ENCODE measurements at regions not wholly inside any gene's neighbourhood (a gene's known extent, or its start where the extent isn't known, plus 50 kb on each side); places are given as distances from the start of the nearest gene placed in this dataset.

- TF ChIP-seq CTCF (IDR thresholded peaks at IDR 0.05 in 8 of 11, conservative IDR thresholded peaks at IDR 0.05 in 3 of 11): no peak
- no peak for TF ChIP-seq POLR2AphosphoS5 (IDR thresholded peaks at IDR 0.05)
- no peak for TF ChIP-seq POLR2A (IDR thresholded peaks at IDR 0.05)
- Histone ChIP-seq H3K4me3 (no peak overlapping the region), H3K4me1 (no peaks in the 10 kb centered on the region), H3K36me3 (no peaks in the 10 kb centered on the region), H3K27me3 (replicated peaks in 1 of 7) (no peaks in the 10 kb centered on the region), H3K9me3 (peaks cover 0 to 3% (median 0%) of the 10 kb centered on the region in 8 donors), H3K27ac (no peak overlapping the region)
- no peak for DNase-seq
- intact Hi-C loops (cut with DNase I; ENCODE audit: low total_unique reads): no loop called here
These were observed 515.0 kb downstream of the COL11A1 start for GRCh38 chr1:102593276-102593675.

DNA sequence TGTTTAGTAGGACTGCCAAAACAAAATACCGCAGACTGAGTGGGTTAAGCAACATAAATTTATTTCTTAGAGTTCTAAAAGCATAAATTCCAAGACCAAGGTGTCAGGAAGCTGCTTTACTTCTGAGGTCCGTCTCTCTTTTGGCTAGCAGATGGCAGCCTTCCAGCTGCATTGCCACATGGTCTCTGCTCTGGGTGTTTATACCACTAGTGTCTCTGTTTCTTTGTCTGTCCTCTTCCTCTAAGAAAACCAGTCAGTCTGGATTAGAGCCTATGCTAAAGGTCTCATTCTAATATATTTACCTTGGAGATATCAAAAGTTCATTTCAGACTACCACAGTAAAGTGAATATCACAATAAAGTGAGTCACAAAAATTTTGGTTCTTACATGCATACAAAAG, 519.8 kb downstream of the COL11A1 start:
- Histone ChIP-seq H3K4me3 (no peak overlapping the region), H3K36me3 (no peaks in the 10 kb centered on the region), H3K9me3 (peaks cover 0 to 7% (median 0%) of the 10 kb centered on the region in 8 donors), H3K27me3 (replicated peaks in 1 of 7) (no peaks in the 10 kb centered on the region), H3K27ac (no peak overlapping the region), H3K4me1 (no peaks in the 10 kb centered on the region)
- intact Hi-C loops (cut with DNase I; ENCODE audit: low total_unique reads): no loop called here
- 42 to 57% (median 52%) methylated on average over 2 of the region's 2 CpGs for WGBS, 5 donors
- TF ChIP-seq CTCF (IDR thresholded peaks at IDR 0.05 in 8 of 11, conservative IDR thresholded peaks at IDR 0.05 in 3 of 11) (no peak), POLR2A (IDR thresholded peaks at IDR 0.05) (no peak), POLR2AphosphoS5 (IDR thresholded peaks at IDR 0.05) (no peak)
- DNase-seq: no peak

DNA sequence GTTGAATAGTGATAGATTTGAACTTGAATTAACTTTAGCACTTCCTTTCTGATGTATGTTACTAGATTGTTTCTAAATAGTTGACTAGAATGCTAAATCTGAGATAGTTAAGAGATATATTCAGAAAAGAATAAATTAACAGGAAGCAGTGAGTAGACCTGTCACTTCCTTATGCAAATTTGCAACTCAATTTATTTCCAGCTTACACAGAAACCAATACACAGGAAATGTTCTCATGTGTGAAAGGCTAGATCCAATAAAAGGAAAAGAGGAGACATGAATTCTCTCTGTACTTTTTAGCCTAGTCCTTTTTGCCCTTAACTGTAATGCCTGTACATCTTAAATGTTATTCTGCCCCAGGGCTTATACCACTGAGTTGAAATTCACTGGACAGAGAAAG, 522.3 kb downstream of the COL11A1 start:
- Histone ChIP-seq H3K27me3 (replicated peaks in 1 of 7) (no peaks in the 10 kb centered on the region), H3K4me1 (no peaks in the 10 kb centered on the region), H3K36me3 (no peaks in the 10 kb centered on the region), H3K27ac (no peak overlapping the region), H3K4me3 (no peak overlapping the region), H3K9me3 (peaks cover 0 to 14% (median 3%) of the 10 kb centered on the region in 8 donors)
- intact Hi-C loops (cut with DNase I; ENCODE audit: low total_unique reads): no loop called here
- no peak for TF ChIP-seq CTCF (IDR thresholded peaks at IDR 0.05 in 8 of 11, conservative IDR thresholded peaks at IDR 0.05 in 3 of 11)
- no peak for TF ChIP-seq POLR2AphosphoS5 (IDR thresholded peaks at IDR 0.05)
- TF ChIP-seq POLR2A (IDR thresholded peaks at IDR 0.05): no peak
- DNase-seq: no peak

GRCh38 chr1:102580806-102581205, 527.5 kb downstream of the COL11A1 start:
- WGBS, 5 donors: 84 to 90% (median 88%) methylated on average over 4 of the region's 4 CpGs
- TF ChIP-seq CTCF (IDR thresholded peaks at IDR 0.05 in 8 of 11, conservative IDR thresholded peaks at IDR 0.05 in 3 of 11) (no peak), POLR2A (IDR thresholded peaks at IDR 0.05) (no peak), POLR2AphosphoS5 (IDR thresholded peaks at IDR 0.05) (no peak)
- Histone ChIP-seq H3K27ac (no peak overlapping the region), H3K36me3 (no peaks in the 10 kb centered on the region), H3K4me3 (no peak overlapping the region), H3K9me3 (peaks cover 0 to 19% (median 6%) of the 10 kb centered on the region in 8 donors), H3K4me1 (no peaks in the 10 kb centered on the region), H3K27me3 (replicated peaks in 1 of 7) (no peaks in the 10 kb centered on the region)
- intact Hi-C loops (cut with DNase I; ENCODE audit: low total_unique reads): no loop called here
- DNase-seq: no peak

Data from spleen (tissue), 11 donors.